GM15510 (cell line): ENCODE measurements at regions not wholly inside any gene's neighbourhood (a gene's known extent, or its start where the extent isn't known, plus 50 kb on each side); places are given as distances from the start of the nearest gene placed in this dataset.

Source experiments
- POLR2A ChIP-seq: IDR thresholded peaks from 3 replicates; pipeline ENCODE4 v1.6.1; 2011; ENCODE audit warnings: borderline replicate concordance; ENCODE audit not compliant: insufficient read length; ENCODE audit errors: extremely low read depth

DNA sequence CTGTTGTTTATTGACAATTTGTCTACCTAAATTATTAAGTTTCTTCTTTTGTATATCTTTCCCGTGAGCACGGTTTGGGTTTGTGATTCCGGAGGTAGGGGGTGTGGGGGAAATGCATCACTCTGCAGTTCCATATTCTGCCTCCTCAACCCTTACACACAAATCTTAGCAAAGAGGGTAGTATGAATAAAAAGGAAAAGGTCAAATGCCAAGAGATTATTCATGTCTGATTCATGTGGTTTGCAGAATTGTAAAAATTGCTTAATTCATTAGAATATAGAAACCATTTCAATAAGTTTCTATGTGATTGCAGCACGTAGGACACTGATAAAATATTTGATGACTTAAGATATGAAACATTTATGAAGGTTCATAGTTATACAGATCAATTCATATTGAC, 601.9 kb downstream of the SEMA5A start:
- TF ChIP-seq POLR2A, result no peak

DNA sequence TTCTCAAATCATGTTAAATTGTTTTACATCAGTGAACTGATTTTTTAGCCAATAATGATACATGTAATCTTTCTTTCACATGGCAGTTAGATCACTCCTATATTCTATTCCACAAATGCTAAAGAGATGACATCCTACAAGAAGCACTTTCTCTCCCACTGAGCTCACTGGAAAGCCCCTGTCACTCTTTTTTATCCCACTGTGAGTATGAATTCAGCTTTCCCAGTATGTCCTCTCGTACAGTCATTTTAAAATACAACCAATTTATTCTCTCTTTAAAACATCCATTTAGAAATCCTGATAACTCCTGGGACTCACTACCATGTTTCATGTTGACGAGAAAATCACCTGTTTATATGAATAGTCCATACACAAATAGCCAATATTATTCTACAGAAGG, 599.9 kb downstream of the SEMA5A start:
- no peak for TF ChIP-seq POLR2A

DNA sequence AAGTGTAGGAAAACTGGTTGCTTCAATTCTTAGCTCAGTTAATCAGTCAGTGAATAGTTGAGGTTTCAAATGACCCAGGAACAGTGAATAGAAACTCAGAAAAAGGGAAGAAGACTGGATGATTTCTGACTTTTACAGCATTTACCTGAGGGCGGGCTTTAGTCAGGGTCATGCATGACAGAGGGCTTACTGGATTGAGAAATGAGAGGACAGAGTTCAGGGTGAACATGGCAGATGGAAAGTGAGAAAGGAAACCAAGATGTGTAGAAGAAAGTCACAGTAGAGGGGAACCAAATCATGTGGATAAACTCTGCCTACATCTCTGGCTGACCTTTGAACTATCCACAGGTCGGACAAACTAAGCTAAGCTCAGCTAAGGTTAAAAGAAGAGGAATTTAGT, 596.0 kb downstream of the SEMA5A start:
- TF ChIP-seq POLR2A, result no peak

DNA sequence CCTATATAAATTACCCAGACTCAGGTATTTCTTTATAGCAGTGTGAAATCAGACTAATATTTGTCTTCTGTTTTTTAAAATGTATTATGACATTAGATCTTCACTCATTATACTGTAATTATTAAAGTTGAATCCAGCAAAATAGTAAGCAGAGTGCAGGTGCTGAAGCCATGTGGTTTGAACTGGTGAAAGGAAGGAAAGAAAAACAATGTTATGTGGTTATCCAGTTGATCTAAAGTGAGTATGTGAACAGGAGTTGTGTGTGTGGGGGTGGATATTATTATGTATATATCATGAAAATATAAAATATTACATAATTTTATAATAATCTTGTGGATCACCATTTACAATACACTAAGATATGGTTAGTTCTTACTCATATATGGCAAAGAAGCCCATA, 593.7 kb downstream of the SEMA5A start:
- TF ChIP-seq POLR2A, result no peak

DNA sequence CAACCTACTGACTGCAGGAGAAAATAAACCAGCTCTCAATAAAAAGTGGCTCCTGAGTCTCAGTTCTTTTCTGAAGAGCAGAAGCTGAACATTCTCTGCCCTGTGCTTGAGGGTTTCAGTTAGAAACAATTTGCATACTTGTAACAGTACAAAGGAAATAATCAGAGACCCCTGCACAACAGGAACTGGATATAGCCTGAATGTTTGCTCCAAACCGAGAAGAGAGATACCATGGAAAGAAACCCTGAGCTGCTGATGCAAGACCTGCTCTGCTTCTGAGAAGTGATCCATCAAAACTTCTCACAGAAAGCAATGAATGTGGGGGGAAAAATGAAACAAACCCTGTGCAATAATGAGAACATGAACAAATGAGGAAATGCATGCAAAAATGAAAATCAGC, 592.9 kb downstream of the SEMA5A start:
- no peak for TF ChIP-seq POLR2A

DNA sequence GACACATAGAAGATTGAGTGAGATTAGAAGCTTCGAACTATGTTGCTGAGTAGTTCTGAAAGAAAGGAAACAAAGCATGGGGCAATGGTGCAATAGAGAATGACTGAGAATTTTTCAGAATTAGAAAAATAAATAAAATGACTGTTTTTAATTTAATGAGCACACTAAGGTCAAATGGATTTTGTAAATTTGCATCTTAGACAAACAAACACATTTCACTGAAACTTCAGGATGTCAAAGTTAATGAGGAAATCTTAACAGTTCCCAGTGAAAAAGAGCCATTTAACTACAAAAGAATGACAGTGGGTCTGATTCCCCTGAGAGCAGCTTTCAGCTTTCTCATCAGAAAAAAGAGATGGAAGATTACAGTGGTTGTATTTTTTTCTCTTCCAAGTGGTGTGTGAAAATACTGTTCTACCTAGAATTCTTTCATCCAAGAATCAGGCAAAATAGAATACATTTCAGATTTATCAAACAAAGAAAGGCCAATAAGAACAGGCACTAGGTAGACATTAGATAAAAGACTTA, 591.9 kb downstream of the SEMA5A start:
- no peak for TF ChIP-seq POLR2A

DNA sequence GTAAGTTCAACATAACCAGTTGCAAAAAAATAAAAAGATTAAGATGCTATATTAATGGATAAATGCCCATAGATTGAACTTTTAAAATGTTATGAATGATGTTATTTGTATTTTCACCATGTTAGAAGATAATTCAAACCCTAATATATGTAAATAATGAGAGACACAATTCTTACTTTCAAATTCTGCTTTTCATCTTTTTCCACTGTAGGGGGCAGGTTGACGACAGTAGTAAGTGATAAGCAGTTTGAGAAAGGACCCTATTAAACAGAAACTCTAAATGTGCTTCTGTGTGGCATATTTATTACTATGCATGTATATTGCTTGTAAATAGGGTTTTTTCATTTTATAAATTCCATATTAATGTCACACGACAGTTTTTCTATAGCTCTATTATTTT, 591.1 kb downstream of the SEMA5A start:
- TF ChIP-seq POLR2A, result no peak

DNA sequence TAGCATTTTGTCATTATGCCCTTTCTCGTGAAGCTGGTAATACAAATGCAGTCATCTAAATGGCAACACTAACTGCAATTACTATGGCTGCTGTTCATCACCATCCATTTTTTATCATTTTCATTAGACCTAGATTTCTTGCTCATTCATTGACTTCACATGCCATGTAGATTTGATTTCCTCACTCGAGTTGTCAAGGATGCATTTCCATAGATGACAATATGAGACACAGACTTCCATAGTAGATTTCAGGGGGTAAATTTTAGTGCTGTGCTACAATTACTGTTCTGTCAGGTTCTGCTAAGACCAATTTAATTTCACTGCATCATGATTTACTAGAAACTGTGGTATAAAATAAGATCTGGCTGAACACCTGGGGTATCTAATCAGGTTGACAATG, 589.2 kb downstream of the SEMA5A start:
- TF ChIP-seq POLR2A, result no peak

DNA sequence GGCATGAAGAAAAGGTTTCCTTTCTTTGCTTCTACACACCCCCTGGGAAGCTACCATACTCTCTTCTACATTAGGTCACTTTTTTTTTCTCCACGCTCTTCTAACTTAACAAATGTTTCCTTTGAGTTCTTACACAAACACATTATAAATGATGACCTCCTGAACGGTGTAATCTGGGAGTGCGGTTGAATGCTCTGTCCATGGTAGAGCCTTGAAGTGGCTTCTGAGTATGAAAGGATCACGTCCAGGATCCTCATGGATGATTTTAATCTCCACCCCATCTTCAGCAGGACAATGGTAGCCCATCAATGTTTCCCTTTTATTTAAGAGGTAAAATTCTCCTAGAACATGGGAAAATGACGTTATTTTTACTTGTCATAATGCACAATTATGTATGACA, 587.3 kb downstream of the SEMA5A start:
- TF ChIP-seq POLR2A, result no peak

DNA sequence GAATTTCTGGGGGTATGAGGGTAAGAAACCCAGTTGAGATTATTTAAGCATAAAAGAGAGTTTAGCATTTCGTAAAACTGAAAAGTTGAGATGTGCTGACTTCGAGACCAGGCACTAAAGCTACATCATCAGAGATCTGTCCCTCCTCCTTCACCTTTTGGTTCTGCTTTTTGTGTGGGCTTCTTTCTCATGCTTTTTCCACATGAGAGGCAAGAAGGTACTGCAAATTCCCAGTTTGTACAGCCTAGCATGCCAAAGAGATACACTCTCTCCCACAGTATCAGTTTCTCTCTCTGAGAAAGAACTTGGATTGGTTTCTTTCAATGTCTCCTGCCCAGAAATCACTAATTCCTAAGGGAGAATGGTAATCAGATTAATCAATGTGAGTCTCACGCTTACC, 584.7 kb downstream of the SEMA5A start:
- no peak for TF ChIP-seq POLR2A

DNA sequence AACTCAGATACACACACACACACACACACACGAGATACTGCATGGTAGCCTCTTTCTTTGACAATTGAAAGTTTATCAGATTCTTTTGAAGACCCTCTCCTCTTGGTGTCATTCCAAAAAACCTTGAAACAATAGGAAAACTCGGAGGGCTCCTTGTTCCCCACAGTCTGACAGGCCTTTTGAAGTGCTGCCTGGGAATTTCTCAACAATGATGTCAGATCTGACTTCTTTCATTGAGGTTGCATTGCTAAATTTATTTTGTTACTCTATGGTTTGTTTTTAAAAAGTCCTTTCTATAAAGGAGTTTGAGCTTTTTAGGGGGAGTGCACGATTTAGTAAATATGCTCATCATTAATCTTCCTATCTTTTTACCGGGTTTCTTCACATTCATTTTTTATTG, 583.9 kb downstream of the SEMA5A start:
- TF ChIP-seq POLR2A, result no peak

DNA sequence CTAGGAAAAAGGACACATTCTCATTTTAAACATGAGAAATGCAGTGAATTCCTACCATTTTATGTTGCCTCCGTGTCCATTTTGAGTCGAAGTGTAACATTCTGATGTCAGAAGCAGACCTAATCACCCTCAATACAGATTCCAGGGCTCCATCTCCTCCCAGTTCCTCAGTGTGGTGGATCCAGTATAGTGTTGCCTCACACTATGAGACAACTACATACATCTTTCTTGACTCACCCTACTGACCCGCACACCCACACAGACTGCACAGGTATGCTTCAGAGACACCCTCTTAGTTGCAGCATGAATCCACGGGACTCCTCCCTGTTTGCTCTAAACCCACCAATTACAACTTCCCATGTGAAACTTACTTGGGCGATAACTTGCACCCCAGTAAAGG, 564.9 kb downstream of the SEMA5A start:
- TF ChIP-seq POLR2A, result no peak

DNA sequence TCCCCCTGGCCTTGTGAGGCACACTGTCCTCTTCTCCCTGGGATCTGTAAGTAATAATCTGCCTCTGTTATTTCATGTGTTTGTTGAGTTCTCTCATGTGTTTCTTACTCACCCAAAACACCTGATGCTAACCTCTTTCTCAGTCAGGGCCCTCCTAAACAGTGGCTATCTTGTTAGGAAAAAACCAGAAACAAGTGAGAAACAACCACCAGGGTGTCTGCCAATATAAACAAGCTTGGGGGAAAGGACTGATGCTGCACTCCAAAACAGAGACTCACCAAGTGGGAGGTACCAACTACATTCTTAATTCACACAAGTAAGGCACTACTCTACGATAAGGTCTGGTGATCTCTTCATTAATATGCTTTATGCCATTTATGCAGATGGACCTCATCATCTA, 564.4 kb downstream of the SEMA5A start:
- TF ChIP-seq POLR2A, result no peak

DNA sequence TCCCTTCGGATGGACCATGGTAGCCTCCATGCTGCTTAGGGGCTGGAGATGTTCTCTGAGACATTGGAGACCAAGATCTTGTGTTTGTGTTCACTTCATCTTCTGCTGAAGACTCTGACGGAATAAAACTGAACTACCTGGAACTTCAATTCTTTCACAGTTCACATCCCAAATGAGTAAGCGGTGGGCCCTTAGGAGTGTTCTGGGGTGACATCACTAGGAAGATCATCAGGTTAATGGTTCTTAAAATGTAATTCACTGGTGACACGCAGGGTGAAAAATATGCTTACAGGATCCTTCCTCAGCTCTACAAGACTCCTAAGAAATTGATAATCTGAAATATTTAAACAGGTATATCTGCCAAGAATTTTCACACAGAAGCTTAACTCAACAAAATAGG, 561.5 kb downstream of the SEMA5A start:
- TF ChIP-seq POLR2A, result no peak
